ENCODE measurements at regions not wholly inside any gene's neighbourhood (a gene's known extent, or its start where the extent isn't known, plus 50 kb on each side); places are given as distances from the start of the nearest gene placed in this dataset.

DNA sequence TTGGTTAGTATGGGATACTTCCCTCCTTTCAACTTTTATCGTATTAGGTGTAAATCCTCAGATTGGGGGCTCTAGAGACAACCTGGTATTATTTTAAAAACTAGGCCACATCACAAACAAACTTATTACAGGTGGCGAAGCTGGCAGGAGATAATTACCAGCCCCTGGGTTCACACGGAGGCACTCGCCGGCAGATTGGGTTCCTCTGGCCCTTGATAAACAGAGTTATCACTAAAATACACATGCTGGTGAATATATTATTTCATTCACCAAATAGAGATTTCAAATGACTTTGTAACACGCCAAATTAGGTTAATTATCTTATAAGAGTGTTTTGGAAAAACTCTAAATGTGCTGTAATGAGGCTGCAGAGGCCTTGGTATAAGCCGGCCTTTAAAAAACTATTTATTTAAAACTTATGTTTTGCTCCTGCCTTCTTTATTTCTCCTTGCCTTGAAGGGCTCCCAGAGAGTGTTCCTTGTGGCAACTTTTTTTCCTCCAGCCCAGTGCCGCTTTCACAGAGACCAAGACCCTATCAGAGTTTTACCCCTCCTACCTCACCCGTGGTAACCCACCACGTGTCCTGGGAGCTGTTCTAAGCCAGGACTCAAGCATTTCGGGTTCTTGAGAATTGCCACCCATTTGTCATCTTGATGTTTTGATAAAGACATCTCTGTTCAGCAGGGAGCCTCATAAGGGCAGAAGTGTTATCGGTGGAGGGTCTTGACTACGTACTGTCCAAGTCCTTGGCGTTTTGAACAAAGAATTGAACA is 468.6 kb upstream of the CFAP20DC start:
- Histone ChIP-seq H3K27ac (ENCODE audit: low read depth, low read length) (no peak overlapping the region), H3K4me3 (ENCODE audit: low read depth, low read length) (no peak overlapping the region), H3K9me3 (ENCODE audit: control insufficient read depth, insufficient read depth, low read length) (no peaks in the 10 kb centered on the region), H3K27me3 (ENCODE audit: control insufficient read depth, insufficient read depth, low read length) (no peaks in the 10 kb centered on the region)
- ChIA-PET POLR2A (no interaction called here), CTCF (no interaction called here)
- DNase-seq (ENCODE audit: low read depth, low spot score) = no peak
- TF ChIP-seq, protein P1, sequence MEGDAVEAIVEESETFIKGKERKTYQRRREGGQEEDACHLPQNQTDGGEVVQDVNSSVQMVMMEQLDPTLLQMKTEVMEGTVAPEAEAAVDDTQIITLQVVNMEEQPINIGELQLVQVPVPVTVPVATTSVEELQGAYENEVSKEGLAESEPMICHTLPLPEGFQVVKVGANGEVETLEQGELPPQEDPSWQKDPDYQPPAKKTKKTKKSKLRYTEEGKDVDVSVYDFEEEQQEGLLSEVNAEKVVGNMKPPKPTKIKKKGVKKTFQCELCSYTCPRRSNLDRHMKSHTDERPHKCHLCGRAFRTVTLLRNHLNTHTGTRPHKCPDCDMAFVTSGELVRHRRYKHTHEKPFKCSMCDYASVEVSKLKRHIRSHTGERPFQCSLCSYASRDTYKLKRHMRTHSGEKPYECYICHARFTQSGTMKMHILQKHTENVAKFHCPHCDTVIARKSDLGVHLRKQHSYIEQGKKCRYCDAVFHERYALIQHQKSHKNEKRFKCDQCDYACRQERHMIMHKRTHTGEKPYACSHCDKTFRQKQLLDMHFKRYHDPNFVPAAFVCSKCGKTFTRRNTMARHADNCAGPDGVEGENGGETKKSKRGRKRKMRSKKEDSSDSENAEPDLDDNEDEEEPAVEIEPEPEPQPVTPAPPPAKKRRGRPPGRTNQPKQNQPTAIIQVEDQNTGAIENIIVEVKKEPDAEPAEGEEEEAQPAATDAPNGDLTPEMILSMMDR (IDR thresholded peaks at IDR 0.05; ENCODE audit: low read depth, low read length) = no peak

DNA sequence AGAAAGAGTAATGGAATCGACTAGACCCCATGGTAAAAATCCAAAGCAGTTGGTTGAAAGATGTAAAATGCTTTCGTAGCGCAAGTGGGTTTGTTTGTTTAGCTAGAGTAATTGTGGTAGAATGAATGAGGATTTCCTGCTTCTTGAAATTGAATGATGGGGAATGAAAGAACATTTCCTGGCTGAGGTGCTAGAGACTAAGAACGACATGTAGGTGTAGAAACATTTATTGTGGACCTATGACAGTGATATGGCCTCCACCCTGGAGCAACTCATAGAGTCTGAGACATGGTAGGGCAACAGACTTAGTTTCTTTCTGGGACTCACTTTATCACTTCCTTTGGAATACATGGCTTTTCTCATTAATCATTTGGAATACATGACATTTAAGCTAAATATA is 467.6 kb upstream of the CFAP20DC start:
- Histone ChIP-seq H3K9me3 (ENCODE audit: control insufficient read depth, insufficient read depth, low read length) (no peaks in the 10 kb centered on the region), H3K27me3 (ENCODE audit: control insufficient read depth, insufficient read depth, low read length) (no peaks in the 10 kb centered on the region), H3K27ac (ENCODE audit: low read depth, low read length) (no peak overlapping the region), H3K4me3 (ENCODE audit: low read depth, low read length) (no peak overlapping the region)
- TF ChIP-seq, protein P1 (IDR thresholded peaks at IDR 0.05; ENCODE audit: low read depth, low read length) = no peak
- DNase-seq (ENCODE audit: low read depth, low spot score) = no peak
- ChIA-PET POLR2A (no interaction called here), CTCF (no interaction called here)

DNA sequence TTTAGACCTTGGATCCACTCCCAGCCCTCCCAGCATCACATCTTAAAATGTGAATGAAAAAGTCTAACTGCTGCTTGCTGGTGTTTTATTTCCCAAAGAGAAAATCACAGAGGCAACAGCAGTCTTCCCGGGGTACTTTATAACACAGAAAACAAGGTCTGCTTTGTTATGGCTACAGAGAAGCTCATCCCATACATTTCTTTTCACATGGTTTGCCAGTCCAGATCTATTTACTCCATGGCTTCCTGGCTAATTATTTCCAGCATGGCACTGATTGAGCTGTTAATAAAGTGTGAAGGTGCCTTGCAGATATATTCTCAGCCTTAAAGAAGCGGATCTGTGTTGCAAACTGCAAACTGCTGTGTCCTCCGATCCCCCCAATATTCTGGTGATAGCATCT is 466.1 kb upstream of the CFAP20DC start:
- Histone ChIP-seq H3K4me3 (ENCODE audit: low read depth, low read length) (no peak overlapping the region), H3K9me3 (ENCODE audit: control insufficient read depth, insufficient read depth, low read length) (no peaks in the 10 kb centered on the region), H3K27ac (ENCODE audit: low read depth, low read length) (no peak overlapping the region), H3K27me3 (ENCODE audit: control insufficient read depth, insufficient read depth, low read length) (no peaks in the 10 kb centered on the region)
- ChIA-PET CTCF (no interaction called here), POLR2A (no interaction called here)
- TF ChIP-seq, protein P1 (IDR thresholded peaks at IDR 0.05; ENCODE audit: low read depth, low read length) = no peak
- no peak for DNase-seq (ENCODE audit: low read depth, low spot score)

DNA sequence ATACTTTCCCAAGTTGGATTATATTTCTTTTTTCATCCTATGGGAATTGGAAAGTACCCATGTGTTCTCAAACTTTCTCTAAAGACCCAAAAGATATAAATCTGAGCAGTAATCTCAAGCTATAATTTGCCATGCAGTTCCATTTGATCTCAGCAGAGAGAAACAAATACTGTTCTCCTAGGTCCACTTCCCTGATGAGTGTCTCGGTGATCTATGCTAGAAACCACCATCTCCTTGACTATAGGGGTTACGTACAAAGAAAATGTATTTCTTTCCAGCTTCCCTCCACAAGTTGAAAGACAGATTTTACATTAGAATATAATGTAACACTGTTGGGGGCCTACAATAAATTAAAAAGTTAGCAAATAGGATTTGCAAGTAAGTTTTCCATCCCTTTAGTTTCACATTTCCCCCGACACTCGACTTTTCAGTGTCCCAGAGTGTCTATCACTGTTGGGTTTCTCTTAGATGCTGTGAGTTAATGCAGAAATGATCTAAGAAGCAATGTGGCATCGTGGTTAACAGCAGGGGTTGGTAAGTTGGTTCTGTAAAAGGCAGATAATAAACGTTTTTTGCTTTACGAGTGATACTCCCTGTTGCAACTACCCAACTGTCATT is 465.1 kb upstream of the CFAP20DC start:
- H3K9me3 ChIP-seq (ENCODE audit: control insufficient read depth, insufficient read depth, low read length) = no peaks in the 10 kb centered on the region
- ChIA-PET CTCF (no interaction called here), POLR2A (no interaction called here)
- no peak overlapping the region for H3K4me3 ChIP-seq (ENCODE audit: low read depth, low read length)
- no peaks in the 10 kb centered on the region for H3K27me3 ChIP-seq (ENCODE audit: control insufficient read depth, insufficient read depth, low read length)
- no peak overlapping the region for H3K27ac ChIP-seq (ENCODE audit: low read depth, low read length)
- TF ChIP-seq, protein P1 (IDR thresholded peaks at IDR 0.05; ENCODE audit: low read depth, low read length) = no peak
- DNase-seq (ENCODE audit: low read depth, low spot score) = no peak

DNA sequence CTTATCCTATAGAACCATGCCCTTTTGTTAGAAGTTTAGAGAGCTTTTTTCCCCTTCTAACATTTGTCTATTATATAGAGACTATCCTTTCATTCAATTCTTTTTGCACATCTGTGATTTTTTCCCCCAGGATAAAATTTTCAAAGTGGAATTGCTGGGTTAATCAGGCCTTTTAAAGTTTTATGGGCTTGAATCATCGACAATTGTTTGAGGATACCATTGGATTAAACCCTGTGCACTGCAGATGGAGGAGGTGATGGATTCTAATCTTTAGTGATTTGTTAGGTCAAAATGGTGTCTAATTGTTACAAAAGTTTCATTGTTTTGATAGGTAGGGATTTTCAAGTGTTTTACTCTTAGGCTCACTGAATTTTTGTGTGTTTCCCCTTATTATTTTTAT is 463.7 kb upstream of the CFAP20DC start:
- TF ChIP-seq, protein P1 (IDR thresholded peaks at IDR 0.05; ENCODE audit: low read depth, low read length) = no peak
- Histone ChIP-seq H3K27me3 (ENCODE audit: control insufficient read depth, insufficient read depth, low read length) (no peaks in the 10 kb centered on the region), H3K9me3 (ENCODE audit: control insufficient read depth, insufficient read depth, low read length) (no peaks in the 10 kb centered on the region), H3K4me3 (ENCODE audit: low read depth, low read length) (no peak overlapping the region), H3K27ac (ENCODE audit: low read depth, low read length) (no peak overlapping the region)
- CTCF ChIA-PET = no interaction called here
- POLR2A ChIA-PET = no interaction called here
- DNase-seq (ENCODE audit: low read depth, low spot score) = no peak
